Activated naive CD8-positive, alpha-beta T cell treated with anti-CD3 and anti-CD28 coated beads, Interleukin-2, amount 50 U/mL, for 24 hours (primary cell): ENCODE measurements at regions not wholly inside any gene's neighbourhood (a gene's known extent, or its start where the extent isn't known, plus 50 kb on each side); places are given as distances from the start of the nearest gene placed in this dataset.
"Not testable (repeated sequence)": the region's sequence is repeated elsewhere in the genome, so short reads cannot be mapped to it uniquely, and the experiment has no call there.

Experiments
- ATAC-seq: fragments of 150-1000 bp; cut with Tn5 transposase; one replicate; pipeline ENCODE4 v1.10.0; 2021
- DNase-seq: peaks from one replicate; pipeline ENCODE4 v3.0.0; 2021
- H3K27ac Mint-ChIP-seq: one replicate; pipeline ENCODE4 v1.8.0; 2021; ENCODE audit warnings: mild to moderate bottlenecking, mixed read lengths
- H3K27me3 Mint-ChIP-seq: one replicate; pipeline ENCODE4 v1.8.0; 2021; ENCODE audit warnings: mixed read lengths
- H3K36me3 Mint-ChIP-seq: one replicate; pipeline ENCODE4 v1.8.0; 2021; ENCODE audit warnings: low read depth, mixed read lengths
- H3K4me1 Mint-ChIP-seq: one replicate; pipeline ENCODE4 v1.8.0; 2021; ENCODE audit warnings: mixed read lengths
- H3K4me3 Mint-ChIP-seq: one replicate; pipeline ENCODE4 v1.8.0; 2021; ENCODE audit warnings: mild to moderate bottlenecking, moderate library complexity, mixed read lengths
- H3K9me3 Mint-ChIP-seq: one replicate; pipeline ENCODE4 v1.8.0; 2021; ENCODE audit warnings: mixed read lengths

DNA sequence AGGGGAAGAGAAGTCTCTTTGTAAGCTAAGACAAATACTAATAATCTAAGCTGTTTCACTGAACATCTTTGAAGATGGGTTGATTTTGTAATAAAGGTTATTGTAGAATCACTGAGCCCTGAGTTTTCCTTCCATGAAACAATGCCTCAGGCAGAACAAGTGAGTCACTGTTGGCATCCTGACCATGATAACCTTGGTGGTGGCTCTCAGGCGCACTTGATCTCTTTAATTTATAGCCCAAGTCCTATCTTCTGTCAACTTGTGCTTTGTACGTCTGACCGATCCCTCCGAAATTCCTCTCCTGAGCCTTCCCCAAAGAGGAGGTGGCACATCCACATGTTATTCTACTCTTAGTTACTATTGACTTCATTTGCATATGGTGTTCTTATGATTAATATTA lies 812.9 kb downstream of the REEP3 start:
- Mint-ChIP-seq H3K4me1 (no peaks in the 10 kb centered on the region), H3K4me3 (no peak overlapping the region), H3K27ac (no peak overlapping the region), H3K9me3 (peaks cover 3% of the 10 kb centered on the region), H3K27me3 (no peaks in the 10 kb centered on the region), H3K36me3 (no peaks in the 10 kb centered on the region)
- DNase-seq (no peak), ATAC-seq (no peak)

DNA sequence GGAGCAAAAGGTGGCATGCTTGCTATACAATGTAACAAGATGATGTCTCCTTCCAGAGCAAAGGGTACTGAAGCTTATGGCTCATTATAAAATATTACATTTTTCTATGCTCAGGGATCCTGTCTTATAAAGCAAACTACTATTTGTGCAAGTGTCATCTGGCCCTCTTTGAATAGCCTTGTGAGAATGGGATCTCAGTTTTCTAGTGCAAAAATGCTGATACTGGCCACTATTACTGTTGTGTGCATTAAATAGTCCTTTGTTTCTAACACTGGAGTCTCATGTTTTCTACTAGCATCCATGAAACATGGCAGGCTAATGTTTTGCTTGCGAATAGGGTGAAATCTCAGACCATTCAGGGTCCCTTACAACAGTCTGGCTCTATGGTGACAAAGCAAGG lies 823.0 kb downstream of the REEP3 start:
- ATAC-seq (no peak), DNase-seq (no peak)
- H3K4me1 Mint-ChIP-seq, result no peaks in the 10 kb centered on the region
- no peak overlapping the region for H3K27ac Mint-ChIP-seq
- H3K4me3 Mint-ChIP-seq, result no peak overlapping the region
- no peaks in the 10 kb centered on the region for H3K27me3 Mint-ChIP-seq
- H3K36me3 Mint-ChIP-seq, result no peaks in the 10 kb centered on the region
- peaks cover 6% of the 10 kb centered on the region for H3K9me3 Mint-ChIP-seq

DNA sequence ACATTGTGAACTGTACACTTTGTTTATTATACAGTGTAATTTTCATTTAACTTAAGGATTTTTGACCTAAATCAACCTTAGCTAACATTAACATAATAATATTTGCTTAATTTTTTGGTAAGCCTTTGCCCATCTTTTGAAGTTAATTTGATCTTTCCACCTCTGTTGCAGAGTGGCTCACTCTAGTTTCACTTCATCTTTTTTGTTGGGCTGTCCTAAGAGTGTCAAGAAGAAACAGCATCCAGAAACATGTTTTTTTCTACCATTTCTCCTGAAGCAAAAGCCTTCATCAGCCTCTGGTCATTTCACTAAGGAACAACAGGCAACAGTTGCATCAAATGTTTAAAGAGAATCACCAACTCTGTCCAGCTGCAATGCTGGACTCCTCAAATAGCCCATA lies 824.7 kb downstream of the REEP3 start:
- no peak for DNase-seq
- H3K4me3 Mint-ChIP-seq, result no peak overlapping the region
- ATAC-seq, result no peak
- peaks cover 6% of the 10 kb centered on the region for H3K9me3 Mint-ChIP-seq
- H3K27me3 Mint-ChIP-seq, result no peaks in the 10 kb centered on the region
- no peaks in the 10 kb centered on the region for H3K36me3 Mint-ChIP-seq
- H3K27ac Mint-ChIP-seq, result no peak overlapping the region
- no peaks in the 10 kb centered on the region for H3K4me1 Mint-ChIP-seq

DNA sequence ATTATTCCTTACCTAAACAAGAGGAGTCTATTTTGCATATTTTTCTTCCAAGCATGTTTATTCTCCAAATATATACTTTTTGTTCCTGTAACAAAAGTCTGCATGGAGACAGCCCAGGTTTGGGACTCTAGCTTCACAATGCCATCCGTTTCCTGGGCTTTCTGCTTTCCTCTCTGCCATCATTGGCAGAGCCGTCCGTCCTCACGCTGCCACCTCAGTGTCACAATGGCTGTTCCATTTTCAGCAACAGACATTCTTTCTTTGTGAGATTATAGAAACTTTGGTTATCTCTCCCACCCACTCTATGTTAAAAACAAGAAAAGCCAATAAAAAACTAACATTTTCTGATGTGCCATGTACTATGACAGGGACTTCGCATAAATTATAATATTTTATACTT lies 825.2 kb downstream of the REEP3 start:
- DNase-seq, result no peak
- Mint-ChIP-seq H3K27ac (no peak overlapping the region), H3K27me3 (no peaks in the 10 kb centered on the region), H3K36me3 (no peaks in the 10 kb centered on the region), H3K4me3 (no peak overlapping the region), H3K9me3 (peaks cover 6% of the 10 kb centered on the region), H3K4me1 (no peaks in the 10 kb centered on the region)
- no peak for ATAC-seq

DNA sequence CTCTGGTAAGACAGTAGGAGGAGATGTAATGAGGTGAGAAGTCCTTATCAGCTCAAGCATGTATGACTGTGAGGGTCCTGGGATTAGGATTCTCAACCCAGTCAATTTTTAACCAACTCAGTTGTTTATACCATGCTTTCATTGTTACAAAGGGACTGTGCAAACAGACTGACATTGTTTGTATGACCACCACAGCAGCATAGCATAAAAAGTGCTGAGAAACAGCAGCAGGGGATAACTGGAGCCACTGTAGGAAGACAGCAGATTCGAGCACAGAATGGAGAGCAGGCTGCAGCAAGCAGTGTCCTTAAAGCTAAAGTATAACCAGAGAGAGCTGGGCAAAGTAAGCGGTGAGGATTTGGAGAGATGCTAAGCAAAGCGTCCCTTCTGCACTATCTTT lies 829.5 kb downstream of the REEP3 start:
- Mint-ChIP-seq H3K9me3 (no peaks in the 10 kb centered on the region), H3K4me1 (no peaks in the 10 kb centered on the region), H3K27me3 (no peaks in the 10 kb centered on the region), H3K27ac (no peak overlapping the region), H3K36me3 (no peaks in the 10 kb centered on the region), H3K4me3 (no peak overlapping the region)
- DNase-seq (no peak), ATAC-seq (no peak)

DNA sequence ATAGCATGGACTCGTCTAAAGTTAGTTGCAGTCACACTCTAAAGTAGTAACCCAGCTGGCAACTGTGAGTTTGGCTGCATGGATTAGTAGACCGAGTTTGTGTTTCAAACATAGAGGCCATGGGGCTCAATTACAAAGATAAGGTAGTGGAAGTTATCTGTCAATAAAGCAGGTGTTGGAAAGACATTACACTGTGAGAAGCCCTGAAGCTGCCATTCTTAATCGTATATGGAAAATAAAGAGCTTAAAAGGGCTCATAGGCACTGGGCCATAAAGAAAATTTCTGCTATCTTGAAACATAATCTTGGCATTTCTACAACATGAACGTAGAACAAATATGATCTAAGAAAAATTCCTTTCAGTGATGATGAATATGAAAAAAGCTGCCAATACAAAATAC lies 837.7 kb downstream of the REEP3 start:
- Mint-ChIP-seq H3K4me1 (no peaks in the 10 kb centered on the region), H3K27ac (no peak overlapping the region), H3K27me3 (no peaks in the 10 kb centered on the region), H3K4me3 (no peak overlapping the region), H3K9me3 (peaks cover 16% of the 10 kb centered on the region), H3K36me3 (no peaks in the 10 kb centered on the region)
- ATAC-seq (no peak), DNase-seq (no peak)

DNA sequence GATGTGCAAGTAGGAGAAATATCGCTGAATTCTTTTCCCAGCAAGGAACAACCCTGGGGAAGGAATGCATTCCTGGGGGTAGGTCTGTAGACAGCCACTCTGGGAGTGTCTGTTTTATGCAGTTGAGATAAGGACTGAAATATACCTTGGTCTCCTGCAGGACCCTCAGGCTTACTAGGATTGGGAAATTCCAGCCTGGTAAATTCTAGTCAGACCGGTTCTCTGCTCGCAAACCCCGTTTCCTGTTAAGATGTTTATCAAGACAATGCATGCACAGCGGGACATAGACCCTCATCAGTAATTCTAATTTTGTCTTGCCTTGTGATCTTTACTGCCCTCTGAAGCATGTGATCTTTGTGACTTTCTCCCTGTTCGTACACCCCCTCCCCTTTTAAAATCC lies 839.0 kb downstream of the REEP3 start:
- not testable (repeated sequence) for ATAC-seq, H3K4me3 Mint-ChIP-seq, H3K4me1 Mint-ChIP-seq, H3K27me3 Mint-ChIP-seq, H3K27ac Mint-ChIP-seq, H3K36me3 Mint-ChIP-seq, DNase-seq
- H3K9me3 Mint-ChIP-seq, result peaks cover 16% of the 10 kb centered on the region

DNA sequence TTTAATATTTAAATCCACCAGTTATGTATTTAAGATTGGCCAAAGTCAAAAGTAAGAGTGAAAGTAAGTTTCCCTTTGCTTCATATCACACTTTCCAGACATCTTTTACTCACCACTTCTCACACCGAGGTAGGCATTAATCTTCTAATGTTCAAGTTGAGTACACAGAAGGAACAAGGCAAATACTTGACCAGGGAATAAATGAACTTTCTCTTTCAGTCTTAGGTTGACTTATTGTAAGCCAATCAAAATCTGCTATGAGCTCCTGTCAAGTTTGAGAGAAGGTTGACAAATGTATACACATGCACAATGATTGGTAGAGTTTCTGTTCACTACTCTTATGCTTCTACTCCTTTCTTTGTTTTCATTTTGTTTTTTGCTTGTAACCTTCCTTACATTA lies 842.5 kb downstream of the REEP3 start:
- ATAC-seq (no peak), DNase-seq (no peak)
- Mint-ChIP-seq H3K4me1 (no peaks in the 10 kb centered on the region), H3K36me3 (no peaks in the 10 kb centered on the region), H3K9me3 (peaks cover 16% of the 10 kb centered on the region), H3K27ac (no peak overlapping the region), H3K27me3 (no peaks in the 10 kb centered on the region), H3K4me3 (no peak overlapping the region)

DNA sequence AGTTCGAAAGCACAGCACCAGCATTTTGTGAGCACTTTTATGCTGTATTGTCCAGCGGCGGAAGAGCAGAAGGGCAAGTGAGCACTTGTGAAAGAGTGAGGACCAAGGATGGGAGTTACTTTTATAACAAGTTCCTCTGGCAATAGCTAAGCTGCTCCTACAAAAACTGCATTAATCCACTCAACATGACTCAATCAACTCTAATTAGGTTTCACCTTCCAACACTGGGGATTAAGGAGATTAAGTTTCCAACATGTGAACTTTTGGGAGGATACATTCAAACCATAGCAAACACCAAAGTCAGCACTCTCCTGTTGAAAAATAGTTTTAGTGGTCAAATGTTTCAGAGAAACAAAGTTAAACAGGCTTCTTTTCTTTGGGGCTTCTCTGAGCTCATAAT lies 844.5 kb downstream of the REEP3 start:
- Mint-ChIP-seq H3K36me3 (no peaks in the 10 kb centered on the region), H3K4me1 (no peaks in the 10 kb centered on the region), H3K4me3 (no peak overlapping the region), H3K27ac (no peak overlapping the region), H3K9me3 (peaks cover 6% of the 10 kb centered on the region), H3K27me3 (no peaks in the 10 kb centered on the region)
- no peak for ATAC-seq
- no peak for DNase-seq

DNA sequence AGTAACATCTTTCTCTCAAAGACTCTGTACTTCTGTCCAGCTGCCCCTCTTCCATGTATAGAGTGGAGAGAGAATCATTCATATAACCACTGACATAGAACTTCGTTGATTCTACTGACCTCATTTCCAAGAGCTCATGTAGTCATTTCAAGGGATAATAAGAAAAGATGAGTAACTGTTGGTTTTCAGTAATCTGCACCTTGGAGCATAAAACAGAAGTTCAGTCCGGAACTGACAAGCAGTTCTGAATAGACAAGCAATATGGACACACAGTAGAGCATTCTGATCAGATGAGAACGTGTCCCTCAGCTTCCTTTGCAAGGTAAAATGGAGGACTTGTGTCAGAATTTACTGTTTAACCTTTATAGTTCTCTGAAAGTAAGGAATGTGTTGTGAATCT lies 847.1 kb downstream of the REEP3 start:
- Mint-ChIP-seq H3K36me3 (no peaks in the 10 kb centered on the region), H3K4me3 (no peak overlapping the region), H3K4me1 (no peaks in the 10 kb centered on the region), H3K27ac (no peak overlapping the region), H3K9me3 (no peaks in the 10 kb centered on the region), H3K27me3 (no peaks in the 10 kb centered on the region)
- no peak for ATAC-seq
- no peak for DNase-seq

DNA sequence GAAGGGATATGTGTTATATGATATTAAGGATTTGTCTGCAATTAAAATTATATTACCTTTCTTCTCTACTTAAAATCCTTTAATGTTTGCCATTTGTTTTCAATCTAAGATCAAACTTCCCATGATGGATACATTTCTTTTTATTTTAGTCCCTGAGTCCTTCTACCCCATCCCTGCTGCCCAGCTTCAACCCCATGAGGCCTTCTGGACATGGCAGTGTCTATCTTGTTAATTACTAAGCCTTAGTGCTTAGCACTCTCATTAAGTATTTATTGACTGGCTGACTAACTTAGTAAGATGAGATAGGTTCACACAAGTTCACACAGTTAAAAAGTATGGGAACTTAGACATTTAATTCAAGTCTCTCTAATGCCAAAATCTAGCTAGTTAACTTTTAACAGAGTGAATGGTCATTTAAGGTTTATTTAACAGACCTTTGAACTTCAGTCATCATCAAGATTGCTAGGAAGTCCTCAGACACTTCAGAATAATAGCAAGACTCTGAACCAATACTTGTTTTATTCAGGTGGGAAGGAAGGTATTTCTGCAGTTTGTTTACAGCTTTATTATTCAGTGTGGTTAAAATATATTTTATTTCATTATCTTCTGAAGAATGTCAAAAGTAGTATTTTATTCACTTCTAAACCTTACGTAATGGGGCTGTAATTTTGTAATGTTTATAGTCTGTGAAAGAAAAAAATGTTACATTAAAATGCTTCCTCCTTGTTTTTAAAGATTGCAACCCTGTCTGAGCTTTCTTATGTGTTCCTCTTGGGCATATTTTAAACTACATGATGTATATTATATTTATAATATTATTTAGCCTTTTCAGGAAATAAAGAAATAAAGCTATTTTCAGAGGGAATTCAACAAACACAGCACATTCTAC lies 848.9 kb downstream of the REEP3 start:
- Mint-ChIP-seq H3K4me3 (no peak overlapping the region), H3K36me3 (no peaks in the 10 kb centered on the region), H3K27ac (no peak overlapping the region), H3K4me1 (no peaks in the 10 kb centered on the region), H3K9me3 (no peaks in the 10 kb centered on the region), H3K27me3 (no peaks in the 10 kb centered on the region)
- DNase-seq, result no peak
- ATAC-seq, result no peak

DNA sequence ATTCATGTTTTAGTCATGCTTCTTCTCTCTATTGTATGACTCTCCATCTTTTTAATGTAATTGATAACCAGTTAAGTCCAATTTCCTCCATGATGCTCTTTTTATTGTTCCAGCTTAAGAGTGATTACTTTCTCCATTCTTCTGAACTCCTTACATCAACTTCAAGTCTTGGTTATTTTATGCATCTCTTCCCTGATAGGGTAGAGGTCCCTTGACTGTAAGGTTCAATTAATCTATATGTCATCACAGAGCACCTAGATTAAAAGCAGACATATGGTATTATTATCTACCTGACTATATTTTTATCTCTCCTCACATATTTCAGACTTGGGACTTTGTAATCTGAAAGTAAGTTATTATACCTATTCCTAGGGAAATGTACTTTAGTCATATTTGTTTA lies 853.1 kb downstream of the REEP3 start:
- no peaks in the 10 kb centered on the region for H3K9me3 Mint-ChIP-seq
- DNase-seq (no peak), ATAC-seq (no peak)
- H3K27ac Mint-ChIP-seq, result no peak overlapping the region
- no peak overlapping the region for H3K4me3 Mint-ChIP-seq
- H3K36me3 Mint-ChIP-seq, result no peaks in the 10 kb centered on the region
- H3K27me3 Mint-ChIP-seq, result no peaks in the 10 kb centered on the region
- no peaks in the 10 kb centered on the region for H3K4me1 Mint-ChIP-seq

DNA sequence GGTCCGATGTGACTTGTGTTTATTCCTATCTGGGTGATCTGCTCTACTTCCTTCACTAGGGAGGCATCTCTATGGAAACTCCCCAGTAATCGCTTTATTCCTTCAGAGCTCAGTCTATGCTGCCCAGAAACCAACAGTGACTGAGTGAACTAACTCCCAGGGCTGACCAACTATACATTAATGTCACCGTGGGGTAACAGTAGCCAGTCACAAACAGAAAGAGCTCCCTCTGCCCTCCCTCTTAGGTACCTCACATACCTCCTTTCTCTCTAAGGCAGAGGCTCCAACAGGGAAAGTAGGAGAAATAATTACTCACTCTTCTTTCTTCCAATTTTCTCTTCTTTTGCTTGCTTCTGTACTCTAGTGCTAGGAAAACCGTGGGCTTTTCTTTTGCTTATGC lies 855.0 kb downstream of the REEP3 start:
- Mint-ChIP-seq H3K27me3 (no peaks in the 10 kb centered on the region), H3K9me3 (no peaks in the 10 kb centered on the region), H3K4me1 (no peaks in the 10 kb centered on the region), H3K27ac (no peak overlapping the region), H3K36me3 (no peaks in the 10 kb centered on the region), H3K4me3 (no peak overlapping the region)
- DNase-seq (no peak), ATAC-seq (no peak)

DNA sequence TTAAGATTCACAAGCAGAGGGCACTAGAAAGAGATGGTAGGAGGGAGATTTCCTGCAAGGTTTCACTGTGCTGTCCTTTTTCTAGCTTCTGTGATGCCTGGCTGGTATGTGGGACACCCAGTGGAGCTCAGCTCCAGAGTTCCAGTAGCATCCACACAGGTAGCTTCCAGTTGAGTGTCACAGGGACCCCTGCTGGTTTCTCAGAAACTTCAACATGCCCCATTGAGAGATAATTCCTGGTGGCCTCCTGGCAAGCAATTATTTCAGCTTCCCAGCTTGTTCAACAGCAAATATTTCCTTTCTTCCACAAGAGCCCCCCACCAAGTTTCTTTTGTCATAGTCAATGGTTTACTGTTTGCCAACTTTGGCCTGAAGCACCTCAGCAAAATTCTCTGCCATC lies 858.7 kb downstream of the REEP3 start:
- Mint-ChIP-seq H3K9me3 (peaks cover 7% of the 10 kb centered on the region), H3K4me3 (no peak overlapping the region), H3K27ac (no peak overlapping the region), H3K27me3 (no peaks in the 10 kb centered on the region), H3K36me3 (no peaks in the 10 kb centered on the region), H3K4me1 (no peaks in the 10 kb centered on the region)
- ATAC-seq (no peak), DNase-seq (no peak)

DNA sequence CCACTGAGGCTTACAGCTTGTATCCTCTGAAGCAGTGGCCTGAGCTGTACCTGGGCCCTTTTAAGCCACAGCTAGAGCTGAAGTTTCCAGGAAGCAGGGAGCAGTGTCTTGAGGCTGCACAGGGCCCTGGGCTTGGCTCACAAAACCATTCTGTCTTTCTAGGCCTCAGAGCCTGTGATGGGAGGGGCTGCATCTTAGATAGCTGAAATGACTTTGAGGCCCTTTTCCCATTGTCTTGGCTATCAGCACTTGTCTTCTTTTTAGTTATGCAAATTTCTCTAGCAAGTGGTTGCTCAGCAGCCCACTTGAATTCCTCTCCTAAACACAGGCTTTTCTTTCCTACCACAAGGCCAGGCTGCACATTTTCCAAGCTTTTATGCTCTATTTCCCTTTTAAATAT lies 864.2 kb downstream of the REEP3 start:
- ATAC-seq (no peak), DNase-seq (no peak)
- Mint-ChIP-seq H3K4me1 (no peaks in the 10 kb centered on the region), H3K36me3 (no peaks in the 10 kb centered on the region), H3K27ac (no peak overlapping the region), H3K9me3 (peaks cover 7% of the 10 kb centered on the region), H3K4me3 (no peak overlapping the region), H3K27me3 (no peaks in the 10 kb centered on the region)

DNA sequence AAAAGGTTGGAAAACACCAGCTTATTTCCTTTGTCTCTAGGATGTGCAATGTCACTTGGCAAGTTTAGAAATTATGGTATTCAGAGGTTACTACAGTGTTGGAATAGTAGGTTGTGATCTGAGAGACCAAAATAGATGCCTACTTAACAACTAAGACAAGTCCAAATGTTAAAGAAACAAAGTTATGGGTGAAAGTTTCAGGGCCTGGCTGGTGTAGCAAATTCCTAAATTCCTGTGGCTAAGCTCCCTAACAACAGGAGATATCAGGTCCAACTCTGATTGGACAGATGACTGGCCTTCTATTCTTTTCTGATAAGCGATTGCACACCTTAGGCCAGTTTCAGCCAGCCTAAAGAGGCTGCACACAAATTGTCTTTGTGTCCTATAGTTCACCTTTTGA lies 873.5 kb downstream of the REEP3 start:
- Mint-ChIP-seq H3K4me1 (no peaks in the 10 kb centered on the region), H3K36me3 (no peaks in the 10 kb centered on the region), H3K27ac (no peak overlapping the region), H3K9me3 (peaks cover 4% of the 10 kb centered on the region), H3K27me3 (no peaks in the 10 kb centered on the region), H3K4me3 (no peak overlapping the region)
- no peak for ATAC-seq
- no peak for DNase-seq
